ENCODE measurements at regions not wholly inside any gene's neighbourhood (a gene's known extent, or its start where the extent isn't known, plus 50 kb on each side); places are given as distances from the start of the nearest gene placed in this dataset.

DNA sequence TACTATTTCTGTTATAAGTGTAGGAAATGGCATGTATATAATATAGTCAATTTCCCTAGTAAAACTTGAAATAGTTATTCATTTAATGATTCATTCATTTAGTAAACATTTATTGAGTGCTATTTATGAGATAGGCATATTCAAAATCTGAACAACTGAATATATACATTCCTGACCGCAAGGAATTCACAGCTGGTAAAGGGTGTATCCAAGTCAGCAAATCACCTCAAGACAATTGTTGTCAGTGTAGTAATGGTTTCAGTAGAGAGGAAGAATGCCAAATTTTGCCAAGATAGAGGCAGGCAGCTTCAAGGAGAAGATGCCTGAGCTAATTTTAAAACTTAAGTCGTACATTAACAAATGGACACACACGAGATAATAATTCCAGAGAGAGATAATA lies 89.8 kb upstream of the CHST9 start:
- no peak for DNase-seq (ENCODE audit: low read depth)

GRCh38 chr18:27270508-27270907 lies 85.4 kb upstream of the CHST9 start:
- no peak for DNase-seq (ENCODE audit: low read depth)

GRCh38 chr18:27263369-27263768 lies 78.3 kb upstream of the CHST9 start:
- DNase-seq (ENCODE audit: low read depth), result no peak

DNA sequence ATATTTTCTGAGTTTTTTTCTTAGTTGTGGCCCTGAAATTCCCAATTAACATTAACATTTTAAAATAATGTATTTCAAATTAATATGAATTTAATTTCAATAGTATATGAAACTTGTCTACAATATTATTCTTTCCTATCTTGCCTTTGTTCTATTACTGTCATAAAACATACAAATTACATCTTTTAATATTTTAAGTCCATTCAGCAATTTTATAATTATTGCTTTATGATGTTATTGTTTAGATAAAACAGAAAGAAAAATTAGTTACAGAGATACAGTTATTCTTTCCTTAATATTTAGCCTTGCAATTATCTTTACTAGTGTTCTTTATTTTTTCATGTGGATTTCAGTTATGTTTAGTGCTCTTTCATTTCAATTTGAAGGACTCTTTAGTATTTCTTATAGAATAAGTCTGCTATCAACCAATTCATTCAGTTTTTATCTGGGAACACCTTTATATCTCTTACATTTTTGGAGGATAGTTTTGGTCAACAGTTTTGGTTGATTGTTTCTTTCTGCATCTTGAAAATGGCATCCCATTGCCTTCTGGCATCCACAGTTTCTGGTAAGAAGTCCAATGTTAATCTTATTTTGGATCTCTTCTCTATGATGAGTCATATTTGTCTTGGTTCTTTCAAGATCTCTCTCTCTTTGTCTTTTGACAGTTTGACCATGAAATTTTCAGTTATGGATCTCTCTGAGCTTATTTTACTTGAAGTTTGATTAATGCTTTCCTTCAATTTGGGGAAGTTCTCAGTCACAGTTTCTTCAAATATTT lies 76.9 kb upstream of the CHST9 start:
- DNase-seq (ENCODE audit: low read depth), result no peak

DNA sequence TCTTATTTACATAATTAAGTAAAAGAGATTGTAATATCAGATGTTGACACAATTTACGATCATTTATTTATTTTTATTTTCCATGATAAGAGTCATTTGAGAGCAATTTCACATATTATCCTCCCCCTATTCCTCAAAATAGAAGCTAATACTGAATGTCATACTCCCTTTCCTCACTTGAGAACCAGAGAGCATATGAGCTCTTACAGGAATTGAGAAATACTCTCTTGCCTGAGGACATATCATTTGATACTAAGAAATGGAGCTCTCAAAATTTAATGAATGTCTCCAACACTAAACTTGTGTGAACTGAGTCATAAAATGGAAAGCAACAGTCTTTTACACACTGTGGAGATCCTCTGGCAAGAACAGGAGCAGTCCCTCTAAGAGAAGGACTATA lies 68.5 kb upstream of the CHST9 start:
- DNase-seq (ENCODE audit: low read depth), result no peak

GRCh38 chr18:27250471-27250870 lies 65.4 kb upstream of the CHST9 start:
- DNase-seq (ENCODE audit: low read depth), result no peak

- no peak for DNase-seq (ENCODE audit: low read depth)
Measured at GRCh38 chr18:27249933-27250332, 64.8 kb upstream of the CHST9 start.

- DNase-seq (ENCODE audit: low read depth), result no peak
Measured at GRCh38 chr18:27244259-27244658, 59.2 kb upstream of the CHST9 start.

GRCh38 chr18:27242392-27243047 lies 57.4 kb upstream of the CHST9 start:
- DNase-seq (ENCODE audit: low read depth), result no peak

DNA sequence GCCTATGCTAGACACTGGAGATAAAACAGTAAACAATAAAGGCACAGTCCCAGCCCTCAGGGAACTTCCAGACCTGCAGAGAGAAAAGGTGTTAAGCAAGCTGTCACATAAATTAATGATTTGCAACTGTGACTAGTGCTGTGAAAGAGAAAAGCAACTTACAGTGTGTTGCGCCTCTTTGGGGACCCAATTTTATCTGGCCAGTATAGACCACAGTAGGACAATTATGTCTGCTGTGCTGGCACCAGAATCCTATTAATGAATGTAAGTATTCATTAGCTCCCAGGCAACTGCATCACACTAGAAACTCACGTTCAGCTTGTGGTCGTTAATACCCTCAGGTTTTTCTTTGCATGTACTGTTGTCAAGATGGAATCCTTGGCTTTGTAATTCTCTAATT lies 55.3 kb upstream of the CHST9 start:
- DNase-seq (ENCODE audit: low read depth), result no peak

GRCh38 chr18:27239669-27240068 lies 54.6 kb upstream of the CHST9 start:
- no peak for DNase-seq (ENCODE audit: low read depth)

- DNase-seq (ENCODE audit: low read depth), result no peak
Measured at GRCh38 chr18:27235218-27235870, 50.2 kb upstream of the CHST9 start.

All from non-pigmented ciliary epithelial cell (primary cell).